ENCODE measurements at regions not wholly inside any gene's neighbourhood (a gene's known extent, or its start where the extent isn't known, plus 50 kb on each side); places are given as distances from the start of the nearest gene placed in this dataset.

- no peak overlapping the region for H3K4me3 ChIP-seq (ENCODE audit: low read depth, low read length)
- peak; percentile 52 for DNase-seq (ENCODE audit: low read depth)
- no peak for TF ChIP-seq CTCF (IDR thresholded peaks at IDR 0.05; ENCODE audit: insufficient read depth, low read length)
Measured at GRCh38 chr3:194877291-194878119, 191.8 kb downstream of the FAM43A start.

GRCh38 chr3:194879126-194879877 lies 193.6 kb downstream of the FAM43A start:
- no peak for TF ChIP-seq CTCF (IDR thresholded peaks at IDR 0.05; ENCODE audit: insufficient read depth, low read length)

GRCh38 chr3:194879991-194880939 lies 194.6 kb downstream of the FAM43A start:
- peak; percentile 86 for DNase-seq (ENCODE audit: low read depth)
- H3K4me3 ChIP-seq (ENCODE audit: low read depth, low read length), result no peak overlapping the region
- TF ChIP-seq CTCF (IDR thresholded peaks at IDR 0.05; ENCODE audit: insufficient read depth, low read length), result no peak

More at GRCh38 chr3:194879126-194879877, 193.6 kb downstream of the FAM43A start:
- DNase-seq (ENCODE audit: low read depth), result no peak
- H3K4me3 ChIP-seq (ENCODE audit: low read depth, low read length), result no peak overlapping the region

GRCh38 chr3:194880940-194881925 lies 195.6 kb downstream of the FAM43A start:
- no peak for TF ChIP-seq CTCF (IDR thresholded peaks at IDR 0.05; ENCODE audit: insufficient read depth, low read length)
- no peak for DNase-seq (ENCODE audit: low read depth)
- no peak overlapping the region for H3K4me3 ChIP-seq (ENCODE audit: low read depth, low read length)

- TF ChIP-seq CTCF (IDR thresholded peaks at IDR 0.05; ENCODE audit: insufficient read depth, low read length), result no peak
- no peak for DNase-seq (ENCODE audit: low read depth)
Measured at GRCh38 chr3:194884649-194885315, 199.1 kb downstream of the FAM43A start.

More at GRCh38 chr3:194884649-194885315, 199.1 kb downstream of the FAM43A start:
- H3K4me3 ChIP-seq (ENCODE audit: low read depth, low read length), result no peak overlapping the region
